Left renal pelvis (tissue), 4 donors: ENCODE measurements at regions not wholly inside any gene's neighbourhood (a gene's known extent, or its start where the extent isn't known, plus 50 kb on each side); places are given as distances from the start of the nearest gene placed in this dataset.
A peak's percentile ranks its signal among the peaks of the same experiment; 100 is the strongest.
"Not testable (repeated sequence)": the region's sequence is repeated elsewhere in the genome, so short reads cannot be mapped to it uniquely, and the experiment has no call there.

Experiments
- DNase-seq, 4 donors: peaks; one replicate each; pipeline ENCODE4 v3.0.0-alpha.2; 2013; ENCODE audit warnings: low read depth in 4 of 4, low spot score in 3 of 4

DNA sequence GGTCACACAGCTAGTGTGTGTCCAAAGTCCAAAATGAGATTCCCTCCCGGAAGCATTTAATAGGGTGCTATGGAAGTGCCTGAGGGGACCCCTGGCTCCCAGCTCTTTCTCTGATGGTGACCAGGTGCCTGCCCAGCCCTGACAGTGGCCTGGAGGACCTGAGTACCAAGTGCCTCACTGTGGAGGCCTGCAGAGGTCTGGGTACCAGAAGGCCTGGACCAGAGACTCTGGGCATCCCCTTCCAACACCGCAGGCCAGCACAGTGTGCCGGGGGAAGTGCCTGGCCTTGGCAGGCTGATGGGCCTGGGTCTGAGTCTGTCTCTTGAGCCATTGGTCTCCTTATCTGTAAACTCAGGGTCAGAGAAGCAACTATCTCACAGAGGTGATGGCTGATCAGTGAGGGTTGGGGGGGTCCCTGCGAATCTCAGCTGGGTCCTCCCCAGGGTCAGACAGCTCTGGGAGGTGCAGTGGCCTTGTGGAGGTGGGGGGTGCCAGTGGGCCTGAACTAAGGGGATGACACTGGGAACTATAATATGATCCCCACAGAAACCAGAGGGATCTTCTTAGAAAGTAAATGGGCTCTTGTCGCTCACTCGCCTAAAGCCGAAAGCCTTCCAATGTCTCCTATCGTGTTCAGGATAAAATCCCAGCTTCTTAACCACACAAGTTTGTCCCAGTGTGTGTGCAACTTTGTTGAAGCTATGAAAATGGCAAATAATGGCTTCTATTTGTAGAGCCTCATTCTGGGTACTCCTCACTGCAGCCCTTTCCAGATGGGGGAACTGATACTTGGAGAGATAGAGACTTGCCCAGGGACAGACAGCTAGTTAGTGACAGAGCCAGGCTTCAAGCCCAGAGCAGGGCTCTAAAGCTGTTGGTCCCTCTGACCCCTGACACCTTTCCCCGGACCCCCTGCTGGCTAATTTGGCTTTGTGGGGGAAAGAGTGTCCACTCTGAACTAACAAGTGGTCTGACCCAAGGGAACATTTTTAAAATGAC lies 225.1 kb downstream of the TFCP2L1 start:
- DNase-seq: no peak

DNA sequence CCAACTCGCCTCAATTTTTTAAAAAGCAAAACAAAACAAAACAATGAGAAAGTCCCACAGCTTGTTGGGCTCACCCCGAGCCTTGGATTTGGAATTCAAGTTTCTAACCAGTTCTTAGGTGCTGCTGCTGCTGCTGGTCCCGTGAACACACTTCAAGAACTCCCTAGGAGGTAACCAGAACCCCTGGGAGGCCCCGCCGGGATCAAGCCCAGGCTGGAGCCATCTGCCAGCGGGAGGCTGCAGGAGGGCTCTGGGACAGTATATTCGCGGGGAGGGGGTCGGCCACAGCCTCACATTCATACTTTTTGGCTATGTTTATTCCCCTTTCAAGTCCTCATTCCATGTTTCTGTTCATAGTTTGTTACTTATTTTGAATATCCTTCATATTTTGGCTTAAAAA lies 223.4 kb downstream of the TFCP2L1 start:
- DNase-seq: no peak

DNA sequence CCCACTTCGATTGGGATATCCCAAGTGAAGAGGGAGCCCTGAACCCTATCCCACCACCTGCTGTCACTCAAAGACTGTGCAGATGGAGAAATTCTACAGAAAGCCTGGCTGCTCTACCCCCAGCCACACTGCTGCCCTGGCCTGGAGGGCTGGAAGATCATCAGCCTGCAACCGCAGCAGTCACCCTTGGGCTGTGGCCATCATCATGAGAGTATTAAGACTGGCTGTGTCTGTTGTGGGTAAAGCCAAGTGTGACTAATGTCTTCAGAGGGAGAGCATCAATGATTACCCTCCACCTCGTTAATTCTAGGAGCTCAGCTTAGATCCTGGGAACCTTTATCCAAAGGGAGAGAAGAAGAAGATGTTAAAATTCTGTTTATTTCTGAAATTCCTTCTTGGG lies 221.5 kb downstream of the TFCP2L1 start:
- no peak for DNase-seq

DNA sequence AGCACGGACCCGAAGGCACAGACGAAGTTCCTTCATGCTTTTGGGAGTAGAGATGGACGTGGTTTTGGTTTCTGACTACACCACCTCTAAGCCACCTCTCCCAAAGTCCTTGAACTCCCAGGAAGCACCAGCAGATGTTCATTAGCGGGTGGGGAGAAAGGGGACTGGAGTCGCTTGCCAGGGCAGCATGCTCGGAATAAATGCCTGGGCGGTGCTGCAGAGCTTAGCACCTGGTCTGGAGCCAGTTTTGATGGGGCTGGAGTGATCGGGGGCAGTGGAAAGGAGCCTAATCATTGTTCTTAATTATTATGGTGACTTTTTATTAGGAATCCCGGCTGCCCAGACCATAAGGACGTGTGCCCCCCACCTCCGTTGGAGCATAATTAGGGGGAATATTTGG lies 220.8 kb downstream of the TFCP2L1 start:
- no peak for DNase-seq

DNA sequence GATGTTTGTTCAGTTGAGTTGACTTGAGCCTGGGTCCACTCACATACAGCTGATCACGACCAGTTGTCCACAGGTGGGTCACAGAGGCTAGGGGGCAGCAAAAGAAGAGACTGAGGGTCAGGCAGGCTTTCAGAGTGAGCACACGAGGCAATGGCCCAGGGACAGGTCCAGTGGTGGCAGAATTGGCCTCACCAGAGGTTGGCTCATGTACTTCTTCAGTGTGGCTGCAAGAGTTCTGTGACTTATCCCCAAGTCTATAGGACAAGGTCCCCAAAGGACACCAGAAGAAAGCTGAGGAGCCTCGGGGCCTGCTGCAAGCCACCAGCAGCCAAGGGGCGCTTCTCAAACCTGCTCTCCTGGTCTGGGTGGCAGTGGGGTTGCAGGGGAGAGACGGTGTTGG lies 219.8 kb downstream of the TFCP2L1 start:
- DNase-seq: no peak

DNA sequence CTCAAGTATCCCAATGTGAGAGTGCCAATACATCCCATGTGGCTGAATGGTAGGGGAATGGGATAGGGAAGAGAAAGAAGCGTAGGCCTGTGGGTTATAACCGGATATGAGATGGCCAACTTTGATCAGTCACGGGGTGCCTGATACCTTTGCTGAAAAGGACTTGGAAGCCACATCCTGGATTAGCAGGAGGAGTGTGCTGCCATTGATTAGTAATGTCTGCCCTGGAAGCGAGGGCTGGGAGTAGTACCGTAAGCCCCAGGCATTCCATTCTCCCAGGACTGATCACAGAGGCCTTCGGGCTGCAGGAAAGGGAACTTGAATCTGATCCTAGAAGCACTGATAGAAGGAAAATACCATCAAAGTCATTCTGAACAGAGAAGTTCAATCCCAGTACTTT lies 218.5 kb downstream of the TFCP2L1 start:
- no peak for DNase-seq

DNA sequence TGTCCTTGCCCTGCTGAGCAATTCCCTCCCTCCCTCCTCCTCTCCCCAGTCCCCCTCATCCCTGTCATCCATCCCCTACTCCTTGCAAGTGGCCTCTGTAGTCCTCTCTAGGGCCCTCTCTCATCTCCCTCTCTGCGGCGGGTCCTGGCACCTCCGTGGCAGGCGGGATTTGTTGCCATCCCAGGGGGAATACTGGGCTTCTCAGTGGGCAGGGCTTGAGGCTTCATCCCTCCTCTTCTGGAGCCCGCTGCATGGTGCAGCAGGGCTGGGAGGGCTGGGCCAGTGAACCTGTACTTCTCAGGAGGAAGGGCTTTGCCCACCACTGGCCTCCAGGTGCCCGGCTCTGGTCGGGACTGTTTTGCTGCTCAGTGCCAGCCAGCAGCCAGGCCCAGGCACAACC lies 216.2 kb downstream of the TFCP2L1 start:
- DNase-seq: no peak

DNA sequence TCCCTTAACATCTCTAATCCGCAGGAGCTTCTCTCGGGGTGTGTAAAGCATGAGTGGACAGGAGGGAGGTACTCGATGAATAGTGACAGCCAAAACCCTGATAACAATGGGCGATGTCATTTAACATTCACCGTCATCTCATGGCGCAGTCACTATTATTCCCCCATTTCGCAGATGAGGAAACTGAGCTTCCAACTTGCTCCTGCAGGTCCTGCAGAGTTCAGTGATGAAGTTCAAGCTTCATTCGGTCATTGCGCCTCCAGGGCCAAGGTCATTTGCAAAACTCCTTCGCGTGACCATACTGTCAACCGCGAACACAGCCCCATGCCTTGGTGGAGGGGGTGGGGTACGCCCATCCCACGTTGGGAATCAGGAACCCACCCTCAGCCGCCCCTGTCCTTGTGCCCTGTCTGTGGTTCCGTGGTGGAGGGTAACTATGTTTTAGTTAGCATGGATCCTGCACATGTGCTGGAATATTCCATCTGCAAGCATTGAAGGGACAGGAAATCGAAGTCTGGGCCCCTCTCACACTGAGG lies 215.5 kb downstream of the TFCP2L1 start:
- no peak for DNase-seq

DNA sequence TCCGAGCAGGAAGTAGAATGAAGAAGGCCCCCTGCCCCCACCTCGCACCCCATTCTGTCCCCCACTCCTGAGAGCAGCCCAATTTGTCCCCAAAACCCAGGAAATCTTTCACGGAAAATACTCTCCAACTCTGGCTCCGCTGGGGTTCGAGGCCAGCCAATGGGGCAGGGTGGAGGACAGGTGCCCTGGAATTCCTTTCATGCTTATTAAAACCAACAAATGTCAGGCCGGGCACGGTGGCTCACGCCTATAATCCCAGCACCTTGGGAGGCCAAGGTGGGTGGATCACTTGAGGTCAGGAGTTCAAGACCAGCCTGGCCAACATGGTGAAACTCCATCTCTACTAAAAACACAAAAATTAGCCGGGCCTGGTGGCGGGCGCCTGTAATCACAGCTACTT lies 214.9 kb downstream of the TFCP2L1 start:
- not testable (repeated sequence) for DNase-seq

DNA sequence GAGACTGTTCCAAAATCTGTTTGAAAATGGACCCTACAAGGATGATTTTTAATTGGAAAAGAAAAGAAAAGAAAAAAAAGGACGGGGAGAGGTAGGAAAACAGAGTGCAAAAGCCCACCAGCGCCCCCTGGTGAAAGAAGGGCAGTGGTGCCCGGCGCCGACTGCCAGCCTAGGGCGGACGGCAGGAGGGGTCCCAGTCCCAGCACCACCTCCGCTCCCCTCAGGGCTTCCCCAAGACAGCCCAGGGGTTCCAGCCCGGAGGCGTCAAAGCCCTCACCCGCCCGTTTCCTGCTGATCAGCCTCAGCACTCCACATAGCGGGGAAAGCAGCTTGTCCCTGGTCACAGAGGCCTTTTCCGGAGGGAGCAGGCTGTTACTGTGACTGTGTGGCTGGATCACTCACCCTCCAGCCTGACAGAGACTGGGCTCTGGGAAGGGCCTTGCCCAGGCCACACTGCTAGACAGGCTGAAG lies 213.9 kb downstream of the TFCP2L1 start:
- no peak for DNase-seq

DNA sequence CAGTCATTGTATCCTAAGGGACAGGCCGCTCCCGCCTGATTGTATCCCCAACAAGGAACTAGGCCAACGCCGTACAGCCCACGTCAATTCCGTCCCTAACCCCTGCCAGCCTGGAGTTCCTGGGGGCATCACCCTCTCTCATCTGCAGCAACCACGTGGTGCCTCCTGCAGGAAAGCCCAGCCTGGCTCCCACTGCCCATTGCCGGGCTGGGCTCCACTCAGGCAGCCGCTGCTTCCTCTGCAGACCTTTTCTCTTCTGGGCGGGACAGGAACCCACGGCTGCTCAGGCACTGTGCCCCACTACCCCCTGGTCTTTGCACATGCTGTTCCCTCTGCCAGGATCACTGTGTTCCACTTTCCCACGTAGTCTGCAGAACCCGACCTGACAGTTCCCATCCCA lies 212.2 kb downstream of the TFCP2L1 start:
- no peak for DNase-seq

DNA sequence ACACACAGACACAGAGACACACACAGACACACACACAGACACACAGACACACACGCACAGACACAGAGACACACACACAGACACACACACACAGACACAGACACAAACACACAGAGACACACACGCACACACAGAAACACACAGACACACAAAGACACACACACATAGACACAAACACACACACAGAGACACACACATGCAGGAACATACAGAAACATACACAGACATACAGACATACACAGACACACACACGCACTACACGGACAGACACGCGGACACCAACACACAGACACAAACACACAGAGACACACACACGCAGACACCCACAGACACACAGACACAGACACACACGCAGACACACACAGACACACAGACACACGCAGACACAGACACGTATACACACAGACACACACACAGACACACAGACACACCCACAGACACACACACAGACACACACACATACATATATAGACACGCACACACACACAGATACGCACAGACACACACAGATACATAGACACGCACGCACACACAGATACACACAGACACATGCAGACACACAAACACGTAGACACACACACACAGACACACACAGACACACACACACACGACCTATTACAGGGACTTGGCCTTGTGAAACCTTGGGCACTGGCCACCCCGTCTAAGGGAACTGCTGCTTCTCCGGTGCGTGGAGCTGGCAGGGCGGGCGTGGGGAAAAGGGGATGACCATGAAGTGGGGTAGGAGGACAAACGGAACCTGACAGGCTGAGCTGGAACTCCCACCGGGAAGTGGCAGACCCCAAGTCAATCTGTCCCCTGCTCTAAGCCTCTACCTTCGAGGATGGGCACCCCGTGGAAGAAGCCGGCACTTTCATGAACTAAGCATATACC lies 211.4 kb downstream of the TFCP2L1 start:
- no peak for DNase-seq

DNA sequence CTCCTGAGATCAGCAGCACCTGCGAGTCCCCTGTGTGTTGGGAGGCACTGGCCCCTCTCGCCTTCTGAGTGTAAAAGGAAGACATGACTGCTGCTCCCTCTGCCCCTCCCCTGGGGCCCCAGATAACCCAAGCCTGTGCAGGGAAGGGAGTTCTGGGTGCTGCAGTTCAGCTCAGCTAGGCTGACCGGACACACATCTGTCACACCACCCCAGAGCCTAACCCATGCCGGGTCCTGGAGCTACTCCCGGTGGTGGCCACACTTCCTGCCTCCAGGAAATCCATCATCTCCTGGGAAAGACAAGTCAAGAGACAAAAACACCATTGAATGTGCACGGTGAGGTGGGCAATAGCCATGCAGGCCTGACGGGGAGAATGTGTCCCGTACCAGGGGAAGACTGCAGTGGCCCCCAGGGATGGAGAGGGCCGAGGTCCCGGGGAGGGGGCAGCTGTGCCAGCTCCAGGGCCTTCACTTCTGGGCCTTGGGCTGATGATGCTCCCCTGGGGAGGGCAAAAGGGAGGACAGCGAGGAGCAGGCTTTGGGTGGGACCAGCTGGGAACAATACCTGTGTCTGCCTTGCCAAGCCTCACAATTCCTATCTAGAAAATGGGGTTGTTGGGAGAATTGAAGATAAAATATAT lies 210.6 kb downstream of the TFCP2L1 start:
- DNase-seq: no peak

DNA sequence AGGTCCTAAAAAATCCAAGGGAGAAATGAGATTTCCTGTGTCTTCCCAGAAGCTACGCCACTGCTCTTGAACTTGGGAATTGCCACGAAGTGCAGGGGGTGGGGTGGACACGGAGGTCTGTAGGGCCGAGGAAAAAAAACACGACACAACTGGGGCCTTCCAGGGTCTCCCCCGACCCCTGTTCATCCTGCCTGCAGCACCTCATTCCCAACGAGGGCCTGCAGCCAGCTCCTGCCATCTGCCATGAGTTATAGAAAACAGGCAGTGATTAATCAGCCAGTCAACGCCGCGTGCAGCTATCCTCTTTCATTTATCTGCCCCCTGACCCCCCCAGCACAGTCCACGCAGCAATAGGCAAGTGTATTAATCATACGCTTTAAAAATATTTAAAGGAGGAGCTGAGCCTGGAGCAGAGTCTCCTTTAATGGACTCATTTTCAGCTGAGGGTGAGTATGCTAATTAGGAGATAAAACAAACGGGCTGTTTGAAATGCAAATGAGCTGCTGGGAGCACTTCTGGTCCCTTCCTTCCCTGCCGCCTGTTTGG lies 209.9 kb downstream of the TFCP2L1 start:
- DNase-seq: peak in 2 of 4 donors; percentile 70 to 78

DNA sequence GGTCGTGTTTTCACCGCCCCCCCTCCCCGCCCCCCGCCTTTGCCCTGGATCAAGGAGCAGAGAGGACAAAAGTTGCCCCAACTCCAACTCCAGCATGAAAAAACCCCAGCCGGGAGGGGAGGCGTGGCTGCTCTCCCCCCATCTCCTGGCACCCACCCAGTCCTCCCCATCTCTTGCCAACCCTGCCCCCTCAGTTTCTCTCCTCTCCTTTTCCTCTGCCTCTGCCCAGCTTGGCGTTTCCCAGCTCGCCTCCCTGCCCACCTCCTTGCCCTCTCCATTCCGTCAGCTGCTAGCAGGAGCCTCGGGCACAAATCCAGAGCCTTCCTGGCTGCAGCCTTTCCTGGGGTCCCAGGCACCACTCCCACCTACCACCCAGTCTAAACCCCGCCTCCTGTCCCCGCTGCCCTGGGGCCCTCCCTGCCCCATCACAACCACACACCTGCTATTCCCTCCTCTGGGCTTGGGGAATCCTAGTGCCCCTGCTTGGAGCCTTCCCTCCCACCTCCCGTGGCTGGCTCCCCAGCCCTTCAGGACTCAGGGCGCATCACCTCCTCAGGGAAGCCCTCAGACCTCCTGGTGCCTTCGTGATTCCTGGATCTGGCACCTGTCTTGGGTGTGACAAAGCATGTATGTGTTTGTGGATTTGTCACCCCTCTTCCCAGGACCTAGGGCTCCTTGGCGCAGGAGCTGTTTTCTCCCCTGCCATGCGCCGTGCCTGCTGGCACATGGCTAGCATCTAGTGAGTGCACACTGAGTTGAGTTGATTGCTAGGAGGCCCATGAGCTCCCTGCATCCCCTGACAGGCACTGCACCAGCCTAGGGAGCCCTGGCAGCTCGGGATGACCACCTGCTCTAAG lies 209.1 kb downstream of the TFCP2L1 start:
- no peak for DNase-seq

DNA sequence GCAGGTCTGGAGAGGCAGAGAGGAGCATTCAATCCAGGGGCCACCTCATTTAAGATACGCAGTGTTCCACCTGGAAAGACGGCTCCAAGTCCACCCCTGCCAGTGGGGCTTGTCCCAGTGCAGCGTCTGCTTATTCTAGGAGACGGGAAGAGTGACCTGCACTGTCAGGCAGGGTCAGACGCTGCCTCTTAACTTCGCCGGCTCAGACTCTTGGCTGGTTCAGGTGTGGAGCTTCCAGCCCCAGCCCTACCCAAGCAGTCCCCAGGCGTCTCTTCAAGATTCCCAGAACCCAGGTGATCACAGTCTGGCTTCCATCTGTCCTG lies 208.5 kb downstream of the TFCP2L1 start:
- no peak for DNase-seq

DNA sequence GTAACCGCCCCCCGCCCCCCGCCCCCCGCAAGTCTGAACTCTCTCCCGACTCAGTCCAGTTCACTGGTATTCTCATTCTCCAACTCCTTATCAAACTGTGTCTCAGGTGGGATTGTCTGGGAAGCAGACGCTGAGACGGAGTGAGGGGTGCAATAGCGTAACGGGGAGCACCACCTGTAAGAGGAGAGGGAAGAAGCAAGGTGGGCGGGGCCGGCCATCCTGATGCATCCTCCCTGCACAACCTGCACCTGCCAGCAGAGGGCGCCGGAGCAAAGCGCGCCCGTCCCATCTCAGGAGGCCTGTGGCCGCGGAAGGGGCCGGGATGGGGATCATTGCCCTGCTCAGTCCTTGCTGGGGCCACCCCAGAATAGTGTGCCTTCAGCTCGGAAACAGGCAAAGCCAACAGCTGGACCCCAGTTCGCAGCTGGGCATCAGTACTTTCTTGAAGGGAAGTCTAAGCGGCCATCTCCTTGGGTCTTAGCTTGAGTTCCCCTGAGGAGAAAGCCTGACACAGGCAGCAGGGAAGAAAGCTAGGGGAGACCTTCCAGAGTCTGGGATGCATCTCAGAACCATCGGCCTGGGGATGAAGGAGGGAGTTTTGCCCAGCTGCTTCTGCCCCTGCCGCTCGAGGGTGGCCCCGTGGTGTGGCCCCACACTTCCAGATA lies 208.0 kb downstream of the TFCP2L1 start:
- DNase-seq: no peak

DNA sequence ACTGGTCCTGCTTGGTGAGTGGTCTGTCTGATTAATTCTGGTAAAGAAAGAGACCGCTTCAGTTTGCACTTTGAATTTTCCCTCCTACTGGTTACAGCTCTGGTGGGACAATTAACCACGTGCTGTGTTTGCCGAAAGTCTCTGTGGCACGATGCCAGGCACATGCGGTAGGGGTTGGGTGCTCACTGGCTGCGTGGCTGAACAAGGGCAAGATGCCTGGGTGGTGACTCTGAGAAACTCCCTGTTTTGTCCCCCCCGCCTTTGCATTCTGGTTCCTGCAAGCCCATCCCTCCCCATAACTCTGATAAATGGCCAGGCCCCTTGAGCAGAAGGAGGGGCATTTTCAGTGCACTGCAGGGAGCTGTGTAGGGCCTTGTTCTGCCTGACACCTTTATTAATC lies 206.1 kb downstream of the TFCP2L1 start:
- DNase-seq: no peak
